GM18505 (cell line): ENCODE measurements at regions not wholly inside any gene's neighbourhood (a gene's known extent, or its start where the extent isn't known, plus 50 kb on each side); places are given as distances from the start of the nearest gene placed in this dataset.

ENCODE experiments used
- ATAC-seq: cut with Tn5 transposase; IDR thresholded peaks from one replicate; pipeline ENCODE4 v1.9.1; 2021; ENCODE audit not compliant: unreplicated experiment
- POLR2A ChIP-seq: IDR thresholded peaks from 4 replicates; pipeline ENCODE4 v1.6.1; 2011; ENCODE audit warnings: borderline replicate concordance; ENCODE audit not compliant: insufficient read depth, insufficient read length; ENCODE audit errors: extremely low read depth

DNA sequence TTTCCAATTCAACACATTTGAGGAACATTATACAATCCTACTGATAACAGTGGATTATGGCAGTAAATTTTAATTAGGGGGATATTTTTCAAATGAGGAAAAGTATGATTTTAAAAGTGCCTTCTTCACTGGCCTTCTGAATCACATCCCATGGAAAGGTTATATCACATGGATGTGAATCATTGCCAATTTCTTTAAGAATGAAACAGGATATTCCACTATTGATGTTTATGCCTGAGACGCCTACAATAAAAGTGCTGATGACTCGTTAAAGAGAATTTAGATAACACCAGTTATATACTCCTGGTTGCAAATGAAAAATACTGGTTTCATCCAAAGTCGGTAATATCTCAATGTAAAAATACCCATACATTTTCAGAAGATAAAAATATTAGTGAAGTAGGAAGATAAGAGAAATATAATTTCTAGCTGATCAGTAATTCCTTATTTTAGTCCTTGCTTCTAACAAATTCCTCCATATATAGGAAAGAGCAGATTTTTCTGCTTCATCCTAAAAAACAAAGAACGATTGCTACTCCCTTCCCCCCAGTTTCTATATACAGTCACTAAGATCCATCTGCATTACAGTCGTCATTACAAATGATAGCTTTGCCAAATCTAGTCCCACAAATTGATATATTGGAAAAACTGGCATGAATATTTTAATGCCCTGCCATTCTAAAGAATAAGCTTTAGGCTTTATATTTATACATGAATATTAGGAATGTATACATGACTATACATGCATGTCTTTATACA, 139.5 kb upstream of the SOX5 start:
- no peak for ATAC-seq

DNA sequence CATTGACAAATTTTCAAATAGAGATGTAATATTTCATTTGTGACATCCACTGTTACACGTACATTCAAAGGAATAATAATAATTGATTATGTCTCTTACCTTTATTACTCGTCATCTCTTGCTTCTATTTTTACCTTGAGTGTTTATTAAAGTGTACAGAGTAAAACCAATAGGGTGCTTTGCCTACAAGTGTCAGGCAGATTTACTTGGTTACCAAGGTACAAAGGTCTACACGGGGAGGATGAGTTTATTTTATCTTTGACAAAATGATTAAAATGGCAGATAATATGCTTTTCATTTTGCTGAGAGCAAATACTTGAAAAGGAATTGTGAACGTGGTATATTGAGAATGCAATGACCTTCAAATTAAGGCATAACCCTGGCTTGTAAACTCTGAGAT, 137.8 kb upstream of the SOX5 start:
- ATAC-seq, result no peak
- no peak for TF ChIP-seq POLR2A

More for the DNA sequence above, 139.5 kb upstream of the SOX5 start:
- no peak for TF ChIP-seq POLR2A

DNA sequence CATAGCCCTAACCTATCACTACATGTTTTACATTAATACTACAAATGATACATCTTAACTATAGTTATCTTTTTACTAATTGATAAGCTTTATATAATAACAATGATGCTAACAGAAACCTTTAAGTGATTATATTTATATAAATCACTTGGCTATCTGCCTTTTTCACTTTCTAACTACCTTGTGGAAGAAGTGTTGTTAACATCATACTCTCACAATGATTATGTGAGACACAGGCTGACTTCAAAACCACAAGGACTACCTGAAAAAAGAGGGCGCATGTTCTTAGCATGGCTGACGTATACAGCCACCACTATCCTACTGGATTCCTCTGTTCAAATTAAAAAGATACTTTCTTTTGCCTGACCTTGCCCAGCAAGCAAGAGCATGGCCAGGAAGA, 135.3 kb upstream of the SOX5 start:
- no peak for TF ChIP-seq POLR2A
- no peak for ATAC-seq

DNA sequence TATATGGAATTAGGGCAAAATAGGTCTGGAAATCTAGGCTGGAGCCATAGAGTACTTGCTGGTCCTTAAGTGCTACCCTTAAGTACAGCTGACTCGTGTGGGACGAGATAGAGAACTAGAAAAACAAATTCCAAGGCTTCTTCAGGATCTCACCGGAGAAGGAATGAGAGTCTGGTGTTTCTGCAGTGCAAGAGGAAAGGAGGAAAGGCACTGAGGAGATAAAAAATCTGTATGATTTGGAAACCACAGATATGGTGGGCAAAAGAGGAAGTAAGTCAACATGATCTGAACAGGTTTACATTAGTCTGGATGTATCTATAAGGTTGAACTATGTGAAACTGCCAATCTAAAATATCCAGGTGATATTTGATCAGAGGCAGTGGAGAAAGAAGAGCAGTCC, 134.4 kb upstream of the SOX5 start:
- no peak for ATAC-seq
- no peak for TF ChIP-seq POLR2A

DNA sequence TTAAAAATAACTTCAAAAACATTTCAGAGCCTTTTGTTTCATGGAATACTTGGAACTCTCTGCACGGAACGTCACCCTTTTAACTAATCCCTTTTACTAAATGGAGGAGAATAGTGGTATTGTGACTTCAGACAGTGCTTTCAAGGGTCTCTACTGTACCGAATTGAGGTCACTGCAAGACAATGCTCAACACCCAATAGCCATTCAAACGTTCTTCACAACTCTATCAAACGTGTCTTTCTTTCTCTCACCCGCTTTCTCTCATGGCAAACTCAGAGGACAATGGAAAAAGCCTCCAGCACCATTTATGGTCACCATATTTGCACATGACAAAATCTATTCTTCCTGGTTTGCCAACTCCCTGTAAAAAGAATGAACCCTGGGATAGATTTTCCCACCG, 132.1 kb upstream of the SOX5 start:
- ATAC-seq, result no peak
- no peak for TF ChIP-seq POLR2A

DNA sequence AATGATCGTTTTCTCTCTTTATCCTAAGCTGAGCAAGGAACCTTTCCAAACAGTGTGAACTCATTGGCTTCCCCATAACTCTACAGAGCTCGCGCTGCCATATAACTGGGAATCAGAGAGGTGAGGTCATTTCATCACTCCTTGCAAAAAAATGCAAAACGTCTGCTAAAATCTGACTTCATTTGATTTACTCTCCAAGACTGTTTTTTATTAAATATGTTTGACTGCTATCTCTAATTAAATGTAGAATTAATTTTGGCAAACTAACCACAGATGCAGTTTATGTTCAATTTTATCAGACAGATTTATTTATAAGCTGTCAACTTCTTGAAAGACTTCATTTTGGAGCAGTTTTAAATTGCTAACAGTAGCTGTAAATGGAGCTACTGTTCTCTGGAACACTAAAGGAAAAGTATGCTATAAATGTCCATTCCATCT, 131.6 kb upstream of the SOX5 start:
- no peak for ATAC-seq
- TF ChIP-seq POLR2A, result no peak

DNA sequence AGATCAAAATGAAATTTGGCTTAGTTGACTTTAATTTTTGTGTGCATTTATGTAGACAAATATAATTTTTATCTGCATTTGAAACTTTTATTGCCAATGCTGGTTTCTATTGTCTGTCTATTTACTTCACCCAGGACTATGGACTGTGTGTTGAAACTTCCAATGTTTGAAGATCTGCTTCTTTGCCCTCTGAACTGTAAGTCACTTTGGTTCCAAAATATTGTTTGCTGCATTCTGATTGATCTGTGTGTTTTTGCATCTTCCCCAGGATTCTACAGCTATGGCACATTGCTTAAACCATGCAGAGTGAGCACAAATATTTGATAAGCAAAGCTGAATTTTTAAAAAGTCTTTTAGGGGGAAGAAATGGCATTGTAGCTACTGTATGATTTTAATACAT, 131.0 kb upstream of the SOX5 start:
- no peak for ATAC-seq

DNA sequence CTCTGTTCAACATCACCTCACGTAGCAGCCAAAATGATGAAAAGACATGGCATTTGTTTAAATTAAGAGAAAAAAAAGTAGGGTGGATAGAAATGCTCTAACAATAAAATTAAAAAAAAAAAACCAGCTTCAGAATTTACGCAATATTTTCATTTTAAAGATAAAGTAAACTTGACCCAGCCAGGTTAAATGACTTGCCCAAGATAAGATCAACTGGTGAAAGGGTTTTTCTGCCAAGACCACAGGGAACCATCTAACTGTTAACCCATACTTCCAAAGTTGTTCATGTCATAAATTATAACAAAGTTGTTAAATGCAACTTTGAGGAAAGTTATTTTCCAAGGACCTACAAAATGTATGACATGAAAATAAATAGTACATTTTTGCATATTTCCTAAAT, 129.6 kb upstream of the SOX5 start:
- no peak for ATAC-seq
- no peak for TF ChIP-seq POLR2A

More for the DNA sequence above, 131.0 kb upstream of the SOX5 start:
- TF ChIP-seq POLR2A, result no peak

DNA sequence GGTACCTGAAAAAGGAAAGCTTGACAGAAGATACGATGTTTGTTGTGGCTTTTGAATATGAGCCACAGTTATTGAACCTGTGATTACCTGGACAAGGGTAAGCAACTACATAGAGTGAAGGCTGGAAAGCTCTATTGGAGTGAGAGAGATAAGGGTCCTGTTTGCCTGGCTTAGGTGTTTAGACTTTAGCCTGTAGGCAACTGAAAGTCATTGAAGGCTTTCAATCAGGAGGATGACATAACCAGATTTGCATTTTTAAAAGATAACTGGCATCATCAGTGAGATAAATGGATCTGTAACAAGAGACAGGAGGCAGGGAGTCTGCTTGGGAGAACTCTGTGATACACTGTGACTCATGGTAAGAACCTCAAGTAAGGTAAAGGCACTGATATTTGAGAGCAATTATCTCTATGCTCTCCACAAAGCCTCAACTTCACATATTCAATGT, 128.9 kb upstream of the SOX5 start:
- TF ChIP-seq POLR2A, result no peak
- no peak for ATAC-seq

DNA sequence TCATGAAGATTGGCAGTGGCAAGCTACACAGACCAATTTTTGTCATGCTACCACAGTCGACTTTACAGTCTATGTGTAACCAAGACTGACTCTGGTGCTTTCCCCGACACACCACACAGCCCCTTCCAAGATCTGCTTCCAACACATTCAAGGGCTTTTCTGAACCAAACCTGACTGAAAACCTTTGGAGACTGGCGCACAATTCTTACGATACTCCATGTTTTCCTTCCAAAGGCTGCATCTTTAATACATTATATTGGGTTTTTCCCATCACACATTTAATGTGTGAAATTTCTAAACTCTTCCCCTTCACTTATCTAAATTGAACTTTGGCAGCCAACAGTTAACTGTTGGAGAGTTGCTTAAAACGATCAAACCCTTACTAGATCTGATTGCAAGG, 127.7 kb upstream of the SOX5 start:
- no peak for TF ChIP-seq POLR2A
- ATAC-seq, result no peak

DNA sequence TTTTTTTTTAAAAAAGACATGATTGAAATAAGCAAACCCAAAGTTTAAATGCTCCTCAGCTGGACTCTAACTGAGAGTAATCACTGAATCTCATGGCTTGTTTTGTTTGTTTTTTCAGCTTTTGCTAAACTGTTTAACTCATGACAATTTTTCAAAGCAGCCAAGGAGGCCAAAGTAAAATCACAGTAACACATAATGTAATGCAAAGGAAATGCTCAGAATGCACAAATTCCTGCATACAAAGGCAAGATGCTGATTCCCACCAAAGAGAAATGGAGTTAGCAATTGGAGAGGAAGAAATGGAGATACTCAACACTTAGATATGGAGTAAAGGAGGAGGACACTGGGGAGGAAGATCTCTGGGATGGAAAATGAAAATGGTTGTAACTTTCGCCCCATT, 126.2 kb upstream of the SOX5 start:
- no peak for TF ChIP-seq POLR2A
- ATAC-seq, result no peak

DNA sequence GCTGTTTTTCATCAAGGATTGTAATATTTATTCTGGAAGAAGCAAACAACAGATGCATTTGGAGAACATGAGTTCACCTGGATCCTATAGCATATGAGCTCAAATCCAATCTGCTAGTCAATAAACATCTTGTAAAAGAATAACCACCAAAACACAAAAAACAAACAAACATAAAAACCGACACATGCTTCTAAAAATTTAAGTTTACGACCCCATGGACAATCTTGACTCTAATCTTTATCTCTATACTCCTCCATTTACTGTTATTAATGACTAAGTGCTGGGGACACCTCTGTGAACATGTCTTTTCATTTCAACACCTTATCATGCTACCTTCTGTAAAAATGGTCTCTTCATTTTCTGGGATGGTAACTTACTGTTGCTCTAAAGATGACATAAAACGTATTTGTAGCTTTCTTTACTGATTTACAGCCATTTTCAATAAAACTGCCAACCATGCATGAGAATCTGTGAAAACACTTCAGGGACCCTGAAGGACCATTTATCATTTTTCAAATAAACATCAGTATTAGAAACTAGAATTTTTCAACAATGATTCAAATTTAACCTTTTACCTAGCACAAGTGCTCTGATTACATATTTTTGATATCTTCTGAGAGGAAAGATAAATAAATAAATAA, 123.8 kb upstream of the SOX5 start:
- TF ChIP-seq POLR2A, result no peak
- ATAC-seq, result no peak

DNA sequence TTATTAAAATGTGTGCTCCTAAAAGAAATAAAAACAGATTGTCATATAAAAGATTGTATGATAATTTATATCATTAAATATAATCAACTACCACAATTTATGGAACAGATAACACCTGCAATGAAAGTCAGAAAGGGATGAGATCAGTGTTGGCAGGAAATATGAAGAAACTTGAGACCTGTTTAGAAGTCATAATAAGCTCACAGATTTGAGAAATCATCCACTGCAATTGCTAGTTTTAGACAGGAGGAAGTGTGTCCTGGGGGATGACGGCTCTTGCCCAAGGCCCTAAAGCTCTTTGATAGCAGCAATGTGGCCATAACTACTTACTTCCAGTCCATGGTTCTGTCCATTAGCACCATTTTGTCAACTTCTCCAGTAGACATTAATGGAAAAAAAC, 122.8 kb upstream of the SOX5 start:
- no peak for TF ChIP-seq POLR2A
- no peak for ATAC-seq

DNA sequence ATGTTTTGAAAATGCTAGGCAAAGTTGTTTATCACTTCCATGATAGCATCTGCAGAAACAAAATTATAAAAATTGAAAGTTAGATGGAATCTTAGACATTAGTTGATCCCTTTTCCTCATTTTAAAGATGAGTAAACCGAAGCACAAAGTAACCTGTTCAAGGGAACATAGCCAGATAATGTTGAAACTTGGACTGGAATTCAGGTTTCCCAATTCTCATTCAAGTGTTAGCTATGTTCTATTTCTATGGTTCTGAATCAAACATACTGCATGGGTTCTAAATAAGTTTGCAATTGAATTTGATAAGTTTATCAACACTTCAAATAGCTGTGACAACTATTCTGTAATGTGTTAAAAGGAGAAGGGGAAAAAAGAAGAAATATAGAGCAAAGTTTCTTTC, 122.4 kb upstream of the SOX5 start:
- TF ChIP-seq POLR2A, result no peak
- no peak for ATAC-seq
